NCI-H1436 (cell line): ENCODE measurements at regions not wholly inside any gene's neighbourhood (a gene's known extent, or its start where the extent isn't known, plus 50 kb on each side); places are given as distances from the start of the nearest gene placed in this dataset.
"Not testable (repeated sequence)": the region's sequence is repeated elsewhere in the genome, so short reads cannot be mapped to it uniquely, and the experiment has no call there.

Experiments
- DNase-seq: peaks from one replicate; lab custom pipeline; 2025; lab: John Stamatoyannopoulos, UW

DNA sequence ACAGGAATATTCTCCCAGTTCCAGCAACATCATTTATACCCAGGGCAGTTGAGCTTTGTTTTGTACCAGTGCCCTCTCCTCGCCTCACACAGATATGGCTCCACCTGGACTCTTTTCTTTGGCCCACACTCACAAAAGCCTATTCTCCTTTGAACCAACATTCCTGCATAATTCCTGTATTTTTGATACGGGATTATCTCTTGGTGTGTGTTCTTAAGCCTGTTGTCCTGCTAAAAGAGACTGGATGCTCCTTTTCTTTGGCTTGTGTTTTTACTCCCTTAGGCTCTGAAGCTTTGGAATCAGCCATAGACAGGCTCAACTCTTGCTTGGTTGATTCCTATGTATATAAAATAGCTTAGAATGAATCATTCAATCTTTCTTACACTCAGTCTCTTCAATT is 305.4 kb upstream of the SATB1 start:
- no peak for DNase-seq

DNA sequence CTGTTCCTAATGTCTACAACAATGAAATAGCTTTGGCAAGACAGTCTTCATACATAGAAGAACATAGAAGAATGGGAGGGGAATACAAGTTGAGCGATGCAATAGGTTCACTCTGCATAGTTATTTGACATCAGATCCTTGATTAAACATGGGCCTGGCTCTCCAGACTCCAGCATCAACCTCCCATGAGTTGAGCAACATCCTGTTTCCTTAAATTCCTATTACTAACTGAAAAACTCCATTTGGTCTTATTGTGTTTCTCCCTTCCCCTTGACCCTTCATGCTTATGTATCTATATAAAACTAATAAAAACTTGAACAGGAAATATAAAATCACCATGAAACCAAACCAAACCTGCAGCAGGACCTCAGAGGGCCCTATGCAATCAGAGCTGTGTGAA is 304.5 kb upstream of the SATB1 start:
- DNase-seq = no peak

DNA sequence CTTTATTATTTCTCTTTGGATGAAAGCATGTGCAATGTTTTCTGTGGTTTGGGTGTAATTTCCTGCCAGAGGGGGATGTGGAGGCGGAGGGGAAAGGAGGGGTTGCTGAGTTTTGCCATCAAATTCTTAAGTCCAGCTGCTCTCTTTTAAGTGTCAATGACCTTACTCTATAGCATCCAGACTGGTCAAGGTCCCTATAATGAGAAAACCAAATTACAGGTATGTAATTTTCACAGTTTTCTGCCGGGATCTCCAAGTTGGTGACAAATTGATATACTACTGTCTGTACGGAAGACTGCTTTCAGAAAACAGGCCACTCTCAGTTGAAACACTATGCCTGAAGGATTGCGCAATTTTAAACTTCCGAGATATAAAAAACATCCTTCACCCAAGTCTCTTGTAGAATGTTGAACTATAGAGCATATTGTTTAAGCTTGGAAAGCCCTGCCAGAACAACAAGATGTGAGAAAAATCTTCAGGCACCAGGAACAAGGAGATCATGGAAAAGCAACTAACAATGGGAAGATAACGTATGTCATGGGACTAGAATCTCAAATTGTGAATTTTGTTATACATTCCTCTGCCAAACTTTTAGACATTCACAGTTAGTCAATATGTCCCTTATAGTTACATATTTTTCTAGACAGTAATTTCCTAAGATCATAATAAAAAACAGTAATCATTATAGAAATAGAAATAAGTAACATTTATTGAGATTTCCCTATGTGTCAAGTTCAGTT is 300.7 kb upstream of the SATB1 start:
- no peak for DNase-seq

DNA sequence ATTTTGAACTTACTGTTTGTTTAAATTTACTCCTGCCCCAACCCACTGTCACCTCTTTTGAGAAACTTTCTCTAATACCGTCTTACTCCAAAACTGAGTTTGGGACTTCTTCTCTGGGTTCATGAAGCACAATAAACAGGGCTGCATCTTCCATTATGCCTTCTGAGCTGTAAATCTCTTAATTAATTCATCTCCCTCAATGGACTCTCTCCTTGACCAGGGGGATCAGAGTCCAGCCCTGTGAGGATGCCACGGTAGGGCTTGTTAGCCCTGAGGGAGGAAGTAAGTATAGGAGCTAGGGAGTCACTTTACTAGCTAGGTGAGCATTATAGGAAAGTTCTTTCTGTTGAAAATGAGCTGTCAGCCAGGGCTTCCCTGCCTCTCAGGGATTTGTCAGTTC is 299.3 kb upstream of the SATB1 start:
- DNase-seq = no peak

DNA sequence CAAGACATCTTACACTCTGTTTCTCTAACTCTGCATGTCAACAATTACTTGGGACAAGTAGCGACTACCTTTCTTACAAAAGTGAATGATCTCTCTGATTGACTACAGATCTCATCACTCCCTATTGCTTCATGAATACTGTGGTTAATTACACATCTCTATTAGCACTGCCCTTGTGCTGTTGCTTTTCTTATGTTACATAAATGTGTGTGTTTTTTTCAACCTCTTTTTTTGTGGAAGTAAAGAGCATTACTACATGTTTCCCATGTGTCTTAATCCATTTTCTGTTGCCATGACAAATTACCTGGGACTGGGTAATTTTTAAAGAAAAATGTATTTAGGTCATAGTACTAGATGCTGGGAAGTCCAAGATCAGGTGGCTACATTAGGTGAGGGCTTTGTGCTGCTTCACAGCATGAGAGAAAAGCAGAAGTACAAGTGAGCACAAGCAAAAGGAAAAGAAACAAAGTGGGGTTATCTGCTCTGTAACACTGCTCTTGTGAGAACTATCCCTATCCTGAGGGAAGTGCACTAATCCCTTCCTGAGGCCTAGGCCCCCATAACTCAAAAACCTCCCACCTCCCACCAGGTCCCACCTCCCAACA is 298.2 kb upstream of the SATB1 start:
- DNase-seq = no peak

DNA sequence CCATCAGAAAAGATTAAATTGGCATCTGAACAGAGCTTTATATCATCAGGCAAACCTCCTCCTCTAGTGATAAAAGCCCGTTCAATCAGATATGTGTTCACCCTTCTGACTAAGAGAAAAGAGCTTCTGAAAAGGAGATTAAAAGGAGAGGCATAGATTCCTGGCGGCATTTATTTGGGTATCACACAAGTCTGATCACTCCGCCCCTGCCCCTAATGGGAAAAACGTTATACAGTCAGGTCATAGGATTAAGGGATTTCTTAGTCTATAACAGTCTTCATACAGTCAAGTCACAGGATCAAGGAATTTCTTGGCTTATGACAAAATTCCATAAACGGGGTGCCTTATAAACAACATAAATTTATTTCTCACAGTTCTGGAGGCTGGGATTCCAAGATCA is 295.4 kb upstream of the SATB1 start:
- DNase-seq = no peak

DNA sequence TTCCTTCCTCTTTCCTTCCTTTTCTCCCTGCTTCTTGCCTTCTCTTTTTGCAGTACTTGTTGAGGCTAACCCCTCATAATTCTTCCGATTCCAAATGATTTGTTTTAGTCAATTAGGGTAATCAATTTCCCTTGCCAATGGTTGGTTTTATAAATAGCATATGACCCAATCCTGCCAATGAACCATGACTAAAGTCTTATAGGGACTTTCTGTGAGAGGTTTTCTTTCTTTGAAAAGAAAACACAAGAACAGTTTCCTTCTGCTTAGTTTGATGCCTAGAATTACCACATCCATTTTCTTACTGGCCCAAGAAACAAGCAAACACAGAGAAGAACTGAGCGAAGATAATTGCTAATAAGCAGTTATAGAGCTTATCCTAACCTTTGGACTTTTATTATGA is 292.5 kb upstream of the SATB1 start:
- DNase-seq = no peak

DNA sequence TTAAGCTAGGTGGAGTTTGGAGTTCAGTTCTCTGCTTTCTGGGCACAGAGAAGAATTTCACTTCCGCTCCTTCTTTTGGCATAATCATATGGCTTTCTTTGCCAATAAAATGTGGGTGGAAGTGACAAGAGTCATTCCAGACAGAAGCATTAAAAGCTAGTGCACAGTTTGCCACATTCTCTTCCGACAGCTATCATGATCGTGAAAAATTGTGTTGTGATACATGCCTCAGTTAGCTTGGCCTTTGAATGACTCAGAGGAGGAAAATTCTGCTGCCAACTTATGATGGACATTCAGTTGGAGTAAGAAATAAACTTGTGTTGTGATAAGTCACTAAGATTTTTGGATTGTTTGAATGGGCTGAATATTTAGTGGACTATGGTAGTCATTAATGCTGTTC is 291.7 kb upstream of the SATB1 start:
- no peak for DNase-seq

DNA sequence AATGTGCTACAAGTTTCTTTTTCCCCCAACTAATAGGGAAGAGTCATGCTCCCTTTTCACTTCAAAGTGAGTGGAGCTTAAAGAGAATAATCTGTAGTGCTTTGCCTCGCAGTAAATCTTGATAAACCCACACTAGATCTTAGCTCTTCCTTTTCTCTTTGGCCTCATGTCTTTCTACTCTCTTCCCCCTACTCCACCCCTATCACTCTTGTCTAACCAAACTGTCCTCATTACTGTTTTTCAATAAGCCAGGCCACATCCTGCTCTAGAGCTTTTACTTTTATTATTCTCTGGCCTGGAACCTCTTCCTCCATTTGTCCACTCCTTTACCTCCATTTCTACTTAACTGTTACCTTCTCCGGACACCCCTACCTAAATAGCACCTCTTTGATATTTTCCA is 291.0 kb upstream of the SATB1 start:
- no peak for DNase-seq

DNA sequence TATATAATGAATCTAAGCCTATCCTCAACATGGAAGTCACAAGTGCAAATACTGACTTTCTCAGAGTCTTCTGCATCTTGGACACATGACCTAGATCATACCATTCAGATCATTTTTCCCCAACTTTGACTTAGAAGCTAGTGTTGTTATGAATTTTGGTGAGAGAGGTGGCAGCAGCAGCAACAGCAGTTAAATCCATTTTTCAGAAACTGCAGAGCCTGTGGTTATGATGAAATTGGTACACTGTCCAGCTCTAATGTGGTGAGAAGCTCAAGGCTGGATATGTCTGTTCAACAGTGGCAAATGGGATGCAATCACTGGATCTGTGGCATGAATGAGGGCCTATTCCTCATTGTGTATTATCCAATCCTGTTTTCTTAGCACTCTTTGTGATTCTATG is 290.1 kb upstream of the SATB1 start:
- DNase-seq = no peak

DNA sequence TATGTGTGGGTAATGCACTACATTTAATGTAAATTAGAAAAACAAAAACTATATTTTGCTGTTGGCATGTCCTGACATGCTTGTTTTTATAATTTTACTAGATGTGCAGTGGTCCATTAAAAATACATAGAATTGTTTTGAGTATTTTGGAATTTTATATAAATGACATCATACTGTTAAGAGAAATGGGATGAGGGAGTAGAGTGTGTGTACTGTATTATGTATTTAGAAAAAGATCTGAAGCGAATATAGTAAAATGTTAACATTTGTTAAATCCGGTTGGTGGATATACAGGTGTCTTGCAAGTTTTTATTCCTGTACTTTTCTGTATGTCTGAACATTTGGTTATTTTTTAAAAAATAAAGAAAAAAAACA is 288.4 kb upstream of the SATB1 start:
- no peak for DNase-seq

DNA sequence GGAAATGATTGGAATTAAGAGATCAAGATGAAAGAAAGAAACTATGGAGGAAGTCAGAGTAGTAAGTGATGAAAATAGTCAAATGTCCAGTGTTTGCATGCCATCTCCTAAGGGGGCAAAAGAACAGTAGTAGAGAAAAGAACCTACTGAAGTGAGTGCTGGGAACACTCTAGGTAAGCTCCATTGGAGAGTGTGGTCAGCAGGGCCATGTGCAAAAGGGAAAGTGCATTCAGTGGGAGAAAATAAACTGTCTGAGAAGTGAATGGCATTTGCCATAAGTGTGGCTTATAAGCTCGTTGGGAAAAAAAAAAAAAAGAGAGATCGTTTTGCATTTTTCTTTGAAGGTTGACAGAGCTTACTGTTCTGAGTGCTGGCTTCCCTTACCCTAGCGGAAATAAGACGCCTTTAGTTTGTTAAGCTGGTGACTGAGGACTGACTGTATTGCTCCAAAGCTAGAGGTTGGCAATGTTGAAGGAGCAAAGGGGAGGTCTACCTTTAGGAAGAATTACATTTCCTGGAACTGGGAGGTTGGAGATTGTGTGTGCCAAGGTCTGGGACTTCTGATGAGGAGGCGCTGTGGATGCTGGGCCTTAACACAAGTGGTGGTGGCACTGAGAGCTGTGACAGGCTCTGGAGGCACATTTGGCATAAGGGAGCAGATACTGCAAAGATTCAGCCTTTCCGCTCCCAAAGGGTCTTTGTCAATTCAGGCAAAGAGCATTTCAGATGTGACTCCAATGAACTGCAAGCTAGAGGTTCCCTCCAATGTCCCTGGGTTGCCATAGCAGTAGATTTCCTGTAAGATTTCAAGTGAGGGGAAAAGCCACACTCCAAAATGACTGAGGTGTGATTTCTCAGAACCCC is 287.8 kb upstream of the SATB1 start:
- DNase-seq = no peak

DNA sequence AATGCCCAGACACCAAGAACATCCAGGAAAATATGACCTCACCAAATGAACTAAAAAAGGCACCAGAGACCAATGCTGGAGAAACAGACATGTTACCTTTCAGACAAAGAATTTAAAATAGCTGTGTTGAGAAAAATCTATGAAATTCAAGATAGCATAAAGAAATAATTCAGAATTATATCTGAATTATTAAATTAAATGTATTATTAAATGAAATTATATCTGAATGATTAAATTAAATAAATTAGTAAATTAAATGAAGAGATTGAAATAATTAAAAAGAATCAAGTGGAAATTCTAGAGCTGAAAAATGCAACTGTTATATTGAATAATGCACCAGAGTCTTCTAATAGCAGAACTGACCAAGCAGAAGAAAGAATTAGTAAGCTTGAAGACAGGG is 279.2 kb upstream of the SATB1 start:
- DNase-seq = no peak

DNA sequence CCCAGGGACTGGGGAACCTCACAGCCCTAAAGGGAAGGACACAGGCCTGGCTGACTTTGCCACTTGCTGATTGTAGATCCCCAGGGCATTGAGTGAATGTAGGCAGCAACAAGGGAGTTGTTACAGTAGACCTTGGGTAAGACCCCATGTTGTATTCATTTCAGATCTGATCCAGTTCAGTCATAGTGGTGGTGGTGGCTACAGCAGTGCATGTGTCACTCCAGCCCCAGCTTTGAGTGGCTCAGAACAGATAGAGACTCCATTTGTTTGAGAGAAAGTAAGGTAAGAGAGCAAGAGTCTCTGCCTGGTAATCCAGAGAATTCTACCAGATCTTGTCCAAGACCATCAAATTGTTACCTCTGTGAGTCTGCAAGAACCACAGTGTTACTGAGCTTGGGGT is 278.7 kb upstream of the SATB1 start:
- DNase-seq = no peak

DNA sequence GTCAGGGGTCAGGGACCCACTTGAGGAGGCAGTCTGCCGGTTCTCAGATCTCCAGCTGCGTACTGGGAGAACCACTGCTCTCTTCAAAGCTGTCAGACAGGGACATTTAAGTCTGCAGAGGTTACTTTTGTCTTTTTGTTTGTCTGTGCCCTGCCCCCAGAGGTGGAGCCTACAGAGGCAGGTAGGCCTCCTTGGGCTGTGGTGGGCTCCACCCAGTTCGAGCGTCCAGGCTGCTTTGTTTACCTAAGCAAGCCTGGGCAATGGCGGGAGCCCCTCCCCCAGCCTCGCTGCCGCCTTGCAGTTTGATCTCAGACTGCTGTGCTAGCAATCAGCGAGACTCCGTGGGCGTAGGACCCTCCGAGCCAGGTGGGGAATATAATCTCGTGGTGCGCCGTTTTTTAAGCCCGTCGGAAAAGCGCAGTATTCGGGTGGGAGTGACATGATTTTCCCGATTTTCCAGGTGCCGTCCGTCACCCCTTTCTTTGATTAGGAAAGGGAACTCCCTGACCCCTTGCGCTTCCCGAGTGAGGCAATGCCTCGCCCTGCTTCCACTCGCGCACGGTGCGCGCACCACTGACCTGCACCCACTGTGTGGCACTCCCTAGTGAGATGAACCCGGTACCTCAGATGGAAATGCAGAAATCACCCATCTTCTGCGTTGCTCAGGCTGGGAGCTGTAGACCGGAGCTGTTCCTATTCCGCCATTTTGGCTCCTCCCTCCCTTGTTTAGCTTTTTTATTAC is 268.6 kb upstream of the SATB1 start:
- DNase-seq = not testable (repeated sequence)

DNA sequence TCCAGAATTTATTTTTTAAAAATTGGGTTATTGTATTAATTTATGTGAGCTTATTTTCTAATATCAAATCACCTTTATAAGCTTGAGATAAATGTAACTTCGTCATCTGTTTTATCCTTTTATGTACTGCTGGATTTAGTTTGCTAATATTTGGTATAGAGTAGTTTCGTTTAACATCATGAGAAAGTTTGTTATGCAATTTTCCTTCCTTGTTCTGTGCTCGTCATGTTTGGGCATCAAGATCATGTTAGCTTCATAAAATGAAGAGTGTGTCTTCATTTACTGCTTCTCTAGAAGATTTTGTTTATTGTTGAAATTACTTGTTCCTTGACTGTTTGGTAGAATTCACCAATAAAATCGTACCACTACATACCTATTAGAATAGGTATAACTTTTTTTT is 262.1 kb upstream of the SATB1 start:
- no peak for DNase-seq

DNA sequence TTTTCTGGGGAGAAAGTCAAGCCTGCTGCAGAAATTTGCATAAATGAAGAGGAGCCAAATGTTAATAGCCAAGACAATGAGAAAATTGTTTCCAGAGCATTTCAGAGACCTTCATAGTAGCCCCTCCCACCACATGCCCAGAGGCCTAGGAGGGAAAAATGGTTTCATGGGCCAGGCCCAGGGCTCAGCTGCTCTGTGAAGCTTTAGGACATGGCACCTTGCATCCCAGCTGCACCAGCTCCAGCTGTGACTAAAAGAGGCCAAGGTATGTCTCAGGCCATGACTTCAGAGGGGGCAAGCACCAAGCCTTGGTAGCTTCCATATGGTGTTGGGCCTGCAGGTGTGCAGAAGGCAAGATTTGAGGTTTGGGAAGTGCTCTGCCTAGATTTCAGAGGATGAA is 258.8 kb upstream of the SATB1 start:
- DNase-seq = no peak

DNA sequence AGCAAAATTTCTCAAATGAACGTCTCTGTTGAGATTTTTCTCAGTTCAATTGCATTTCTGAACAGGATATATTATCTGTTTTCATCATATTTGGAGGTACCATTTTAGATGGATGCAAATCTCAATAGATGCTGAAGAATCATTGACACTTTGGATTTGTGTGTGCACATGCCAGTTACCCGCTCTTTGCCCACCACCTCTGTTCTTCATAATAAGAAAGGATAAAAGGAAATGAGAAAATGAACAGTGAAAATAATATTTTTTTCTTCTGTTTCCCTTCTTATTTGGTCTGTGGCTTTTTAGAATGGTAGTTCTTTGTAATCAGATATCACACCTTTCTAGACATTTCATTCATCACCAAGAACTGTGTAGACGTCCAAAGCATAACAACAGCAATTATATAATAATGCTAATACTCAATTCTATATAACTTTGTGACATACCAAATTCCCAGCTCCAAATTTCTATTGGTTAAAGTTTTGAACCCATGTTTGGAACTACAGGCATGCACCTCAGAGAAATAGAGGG is 256.7 kb upstream of the SATB1 start:
- no peak for DNase-seq

DNA sequence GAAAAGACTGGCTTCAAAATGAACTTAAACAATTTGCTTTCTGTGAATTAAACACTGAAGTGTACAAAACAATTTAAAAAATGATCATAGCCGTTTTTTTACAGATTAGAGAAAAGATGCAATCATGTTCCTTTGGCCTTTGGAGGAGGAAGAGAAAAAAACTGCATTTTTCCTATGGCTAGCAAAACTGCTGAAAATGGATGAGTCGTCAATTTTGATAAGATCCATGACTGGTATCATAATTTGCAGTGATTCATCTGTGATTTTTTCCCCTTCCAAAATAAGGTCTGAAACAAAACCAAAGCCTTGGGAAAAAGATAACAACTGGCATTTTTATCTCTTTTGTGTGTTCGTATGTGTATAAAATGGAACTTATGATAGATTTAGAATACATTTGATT is 255.6 kb upstream of the SATB1 start:
- DNase-seq = no peak

DNA sequence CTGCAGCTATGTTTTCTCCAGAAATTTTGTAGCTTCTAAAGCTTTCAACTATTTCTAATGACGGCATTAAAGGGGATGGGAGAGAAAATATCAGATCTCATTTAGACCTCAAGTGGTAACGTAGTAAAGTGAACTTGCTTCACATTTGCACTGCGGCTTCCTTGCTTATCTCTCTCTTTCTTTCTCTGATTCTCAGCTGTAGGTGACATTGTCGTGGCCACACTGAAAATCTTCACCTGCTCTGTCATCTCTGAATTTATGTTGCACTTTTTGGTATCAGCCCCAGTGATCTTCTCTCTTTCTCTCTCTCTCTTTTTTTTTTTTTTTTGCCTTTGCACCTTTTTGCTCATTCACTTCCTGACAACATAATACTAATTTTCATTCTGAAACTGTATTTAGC is 254.1 kb upstream of the SATB1 start:
- DNase-seq = no peak

DNA sequence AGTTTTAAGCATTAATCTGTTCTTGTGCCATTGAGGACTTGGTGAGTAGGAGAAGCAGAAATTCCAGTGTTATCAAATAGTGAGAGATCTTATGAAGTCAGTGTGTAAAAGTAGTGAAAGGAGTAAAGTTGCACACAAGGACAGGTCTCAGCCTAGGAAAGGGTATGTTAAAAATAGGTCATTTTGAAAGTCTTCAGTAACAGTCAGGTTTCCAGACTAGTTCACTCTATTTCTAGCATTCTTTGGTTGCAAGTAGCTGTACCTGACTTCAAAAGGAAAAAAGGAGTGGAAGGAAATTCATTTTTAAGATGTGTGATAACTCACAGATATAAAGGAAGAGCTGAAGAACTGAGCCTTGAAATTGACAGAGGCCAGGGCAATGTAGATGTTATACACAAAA is 250.1 kb upstream of the SATB1 start:
- no peak for DNase-seq

DNA sequence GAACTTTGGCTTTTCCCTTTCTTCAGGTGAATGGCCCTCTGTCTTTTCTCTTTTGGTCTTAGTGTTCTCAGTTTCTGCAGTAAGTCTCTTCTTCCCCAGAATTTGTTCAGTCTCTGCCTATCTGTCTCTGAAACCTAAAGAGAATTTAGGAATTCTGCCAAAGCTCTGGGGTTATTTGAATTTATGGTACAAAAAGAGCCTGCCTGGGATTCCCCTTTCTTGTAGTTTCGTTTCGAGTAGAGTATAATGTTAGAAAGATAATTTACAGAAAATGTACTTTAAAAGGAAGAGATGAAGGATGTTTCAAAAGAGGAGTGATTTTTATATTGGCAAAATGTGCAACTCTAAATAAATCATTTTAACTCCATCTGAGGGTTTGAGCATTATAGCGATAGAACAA is 247.4 kb upstream of the SATB1 start:
- DNase-seq = no peak
